Transverse colon (tissue), 4 donors: ENCODE measurements at regions not wholly inside any gene's neighbourhood (a gene's known extent, or its start where the extent isn't known, plus 50 kb on each side); places are given as distances from the start of the nearest gene placed in this dataset.

ENCODE experiments used
- DNase-seq: peaks from one replicate; pipeline ENCODE4 v3.0.0-alpha.2; 2019
- H3K27ac ChIP-seq, 4 donors: fragments of 200-600 bp; sonication (generic); 2 replicates each; pipeline ENCODE4 v1.5.1; 2016 to 2018; ENCODE audit warnings: inconsistent platforms in 4 of 4
- H3K27me3 ChIP-seq: fragments of 200-600 bp; sonication (generic); 2 replicates; pipeline ENCODE4 v1.5.1; 2017; ENCODE audit warnings: inconsistent platforms
- H3K36me3 ChIP-seq, 4 donors: fragments of 200-600 bp; sonication (generic); 2 replicates each; pipeline ENCODE4 v1.5.1; 2017 to 2019; ENCODE audit warnings: inconsistent platforms in 4 of 4
- H3K4me1 ChIP-seq, 4 donors: fragments of 200-600 bp; sonication (generic); 2 replicates each; pipeline ENCODE4 v1.5.1; 2017 to 2020; ENCODE audit warnings: inconsistent platforms in 4 of 4
- H3K4me3 ChIP-seq, 4 donors: fragments of 200-600 bp; sonication (generic); 1 replicate in 1 of 4; 2 replicates in 3 of 4; pipeline versions ENCODE4 v1.5.1 to v1.6.1; 2017 to 2019; ENCODE audit warnings: inconsistent platforms in 4 of 4
- H3K9me3 ChIP-seq, 2 donors: fragments of 200-600 bp; sonication (generic); 2 replicates each; pipeline ENCODE4 v1.5.1; 2017 to 2019; ENCODE audit warnings: inconsistent platforms in 2 of 2
- EP300 ChIP-seq: sonication (generic); formaldehyde crosslinking; IDR thresholded peaks from one replicate; pipeline ENCODE4 v1.6.1; 2017; ENCODE audit warnings: antibody characterized with exemption, low read depth
- POLR2A ChIP-seq: fragments of 450-650 bp; IDR thresholded peaks from one replicate; pipeline ENCODE4 v1.6.1; 2016; ENCODE audit warnings: antibody characterized with exemption, mild to moderate bottlenecking, moderate library complexity
- POLR2AphosphoS5 ChIP-seq, 3 donors: sonication (generic); formaldehyde crosslinking; IDR thresholded peaks; one replicate each; pipeline ENCODE4 v1.6.1; 2016; ENCODE audit warnings: antibody characterized with exemption in 3 of 3
- WGBS, 2 donors: methylation state at CpG; one replicate each; pipeline ENCODE4 v1.1.5; 2018; ENCODE audit warnings: low coverage in 1 of 2; 5-methylcytosine and 5-hydroxymethylcytosine counted together
- in situ Hi-C, 4 donors: fragments of 200-750 bp; cut with MboI; loops; one replicate each; pipeline versions ENCODE4 v1.15.0 to v1.15.1; 2017; ENCODE audit warnings: low sequenced_read_pairs in 3 of 4, low pct_ligation_motif_present in 1 of 4, low pct_unique_long_range_greater_than_20kb in 1 of 4
- intact Hi-C: fragments of 100-400 bp; cut with DNase I; formaldehyde crosslinking; loops from one replicate; pipeline ENCODE4 v1.15.1; 2023; ENCODE audit warnings: low total_unique reads
- TF ChIP-seq, protein P1 (sequence below), 5 experiments: fragments of 200-600 bp in 3 of 5; fragments of 450-650 bp in 2 of 5; sonication (generic) in 3 of 5; IDR thresholded peaks; 1 replicate in 2 of 5; 2 replicates in 3 of 5; pipeline ENCODE4 v1.5.1; 2016 to 2017; ENCODE audit warnings: antibody characterized with exemption in 5 of 5, inconsistent platforms in 3 of 5, mild to moderate bottlenecking in 2 of 5, moderate library complexity in 1 of 5

DNA sequence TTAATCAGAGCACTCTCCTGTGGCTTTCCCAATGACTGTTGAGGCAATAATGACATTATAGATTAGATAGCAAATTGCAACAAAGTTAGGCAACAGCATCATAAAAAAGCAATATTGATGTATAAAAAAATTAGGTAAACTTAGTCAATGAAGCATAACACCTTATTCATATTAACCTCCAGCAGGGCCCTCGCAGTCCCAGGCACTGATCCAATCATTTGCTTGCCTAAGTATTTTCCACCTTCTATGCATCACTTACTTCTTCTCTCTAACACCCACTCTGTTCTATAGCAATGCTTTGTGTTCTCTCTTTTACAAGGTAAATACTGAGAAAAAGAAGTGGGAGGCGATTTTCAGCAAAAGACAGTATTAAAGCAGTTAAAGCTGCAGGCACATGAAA is 833.5 kb upstream of the ADGRL3 start:
- no peak overlapping the region for H3K4me3 ChIP-seq
- H3K36me3 ChIP-seq = no peaks in the 10 kb centered on the region
- in situ Hi-C loops = no loop called here
- intact Hi-C loops = no loop called here
- 50 to 60% methylated on average over 2 of the region's 2 CpGs for WGBS, 2 donors
- H3K4me1 ChIP-seq = no peaks in the 10 kb centered on the region
- no peaks in the 10 kb centered on the region for H3K9me3 ChIP-seq
- H3K27ac ChIP-seq = no peak overlapping the region
- TF ChIP-seq EP300 (no peak), POLR2AphosphoS5 (IDR thresholded peaks at IDR 0.05) (no peak), POLR2A (no peak)
- TF ChIP-seq, protein P1, sequence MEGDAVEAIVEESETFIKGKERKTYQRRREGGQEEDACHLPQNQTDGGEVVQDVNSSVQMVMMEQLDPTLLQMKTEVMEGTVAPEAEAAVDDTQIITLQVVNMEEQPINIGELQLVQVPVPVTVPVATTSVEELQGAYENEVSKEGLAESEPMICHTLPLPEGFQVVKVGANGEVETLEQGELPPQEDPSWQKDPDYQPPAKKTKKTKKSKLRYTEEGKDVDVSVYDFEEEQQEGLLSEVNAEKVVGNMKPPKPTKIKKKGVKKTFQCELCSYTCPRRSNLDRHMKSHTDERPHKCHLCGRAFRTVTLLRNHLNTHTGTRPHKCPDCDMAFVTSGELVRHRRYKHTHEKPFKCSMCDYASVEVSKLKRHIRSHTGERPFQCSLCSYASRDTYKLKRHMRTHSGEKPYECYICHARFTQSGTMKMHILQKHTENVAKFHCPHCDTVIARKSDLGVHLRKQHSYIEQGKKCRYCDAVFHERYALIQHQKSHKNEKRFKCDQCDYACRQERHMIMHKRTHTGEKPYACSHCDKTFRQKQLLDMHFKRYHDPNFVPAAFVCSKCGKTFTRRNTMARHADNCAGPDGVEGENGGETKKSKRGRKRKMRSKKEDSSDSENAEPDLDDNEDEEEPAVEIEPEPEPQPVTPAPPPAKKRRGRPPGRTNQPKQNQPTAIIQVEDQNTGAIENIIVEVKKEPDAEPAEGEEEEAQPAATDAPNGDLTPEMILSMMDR (IDR thresholded peaks at IDR 0.05) = no peak
- no peaks in the 10 kb centered on the region for H3K27me3 ChIP-seq
- DNase-seq = no peak

DNA sequence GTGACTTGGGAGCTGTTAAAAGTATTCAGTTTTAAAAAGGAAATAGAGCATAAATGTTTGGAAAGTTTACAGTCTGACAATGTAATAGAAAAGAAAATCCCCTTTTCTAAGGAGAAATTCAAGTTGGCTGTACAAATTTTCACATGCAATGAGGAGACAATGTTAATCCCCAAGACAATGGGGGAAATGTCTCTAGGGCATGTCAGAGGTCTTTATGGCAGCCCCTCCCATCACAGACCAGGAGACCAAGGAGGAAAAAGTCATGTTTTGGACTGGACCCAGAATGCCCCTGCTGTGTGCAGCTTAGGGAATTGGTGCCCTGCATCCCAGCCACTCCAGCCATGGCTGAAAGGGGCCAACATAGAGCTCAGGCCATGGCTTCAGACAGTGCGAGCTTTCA is 831.1 kb upstream of the ADGRL3 start:
- Histone ChIP-seq H3K36me3 (no peaks in the 10 kb centered on the region), H3K9me3 (no peaks in the 10 kb centered on the region), H3K4me3 (no peak overlapping the region), H3K4me1 (no peaks in the 10 kb centered on the region), H3K27ac (no peak overlapping the region), H3K27me3 (no peaks in the 10 kb centered on the region)
- no peak for TF ChIP-seq EP300
- TF ChIP-seq, protein P1 (IDR thresholded peaks at IDR 0.05) = no peak
- no peak for TF ChIP-seq POLR2A
- no peak for TF ChIP-seq POLR2AphosphoS5 (IDR thresholded peaks at IDR 0.05)
- in situ Hi-C loops = no loop called here
- WGBS, 2 donors = 90% methylated on average over 1 of the region's 1 CpG; no CpG with 5 or more reads in 1 of the 2 donors
- no peak for DNase-seq
- intact Hi-C loops = no loop called here

DNA sequence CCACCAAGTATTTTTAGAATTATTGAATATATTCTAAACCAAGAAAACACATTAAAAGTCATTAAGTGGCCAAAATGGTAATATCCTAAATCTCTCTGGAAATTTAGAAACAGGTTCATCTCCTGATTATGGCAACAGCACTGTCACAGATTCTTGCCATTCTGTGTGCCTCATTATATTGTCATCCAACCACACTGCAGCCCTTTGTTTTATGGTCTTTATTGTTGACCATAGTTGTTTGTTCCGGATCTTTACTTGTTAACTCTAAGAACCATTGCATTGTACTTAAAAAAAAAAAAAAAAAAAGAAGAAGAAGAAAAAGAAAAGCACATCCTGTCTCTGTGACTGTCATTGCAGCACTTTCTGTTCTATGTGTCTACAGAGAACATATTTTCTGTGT is 822.1 kb upstream of the ADGRL3 start:
- TF ChIP-seq EP300 (no peak), POLR2AphosphoS5 (IDR thresholded peaks at IDR 0.05) (no peak), POLR2A (no peak)
- TF ChIP-seq, protein P1 (IDR thresholded peaks at IDR 0.05) = no peak
- Histone ChIP-seq H3K27ac (no peak overlapping the region), H3K9me3 (no peaks in the 10 kb centered on the region), H3K27me3 (no peaks in the 10 kb centered on the region), H3K36me3 (no peaks in the 10 kb centered on the region), H3K4me1 (no peaks in the 10 kb centered on the region), H3K4me3 (no peak overlapping the region)
- in situ Hi-C loops = no loop called here
- 33 to 61% methylated on average over 1 of the region's 1 CpG for WGBS, 2 donors
- intact Hi-C loops = no loop called here
- DNase-seq = no peak

DNA sequence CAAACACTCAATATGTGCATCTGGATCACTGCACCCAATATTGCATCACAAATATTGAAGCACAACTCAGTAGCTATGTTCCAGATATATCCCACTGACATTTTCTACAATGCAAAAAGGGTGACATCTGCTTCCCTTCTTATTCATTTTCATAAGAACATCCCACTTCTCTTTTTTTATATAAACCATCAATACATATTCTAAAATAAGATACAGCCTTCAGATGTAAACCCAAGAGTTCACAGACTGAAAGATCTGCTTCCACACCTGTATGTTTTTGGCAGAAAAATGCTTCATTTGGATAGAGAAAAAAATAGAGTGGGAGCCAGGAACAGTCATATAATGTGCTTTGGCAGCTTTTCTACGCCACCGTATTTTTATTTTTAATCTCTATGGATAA is 815.6 kb upstream of the ADGRL3 start:
- H3K27ac ChIP-seq = no peak overlapping the region
- peaks cover 0 to 5% of the 10 kb centered on the region in 2 donors for H3K9me3 ChIP-seq
- intact Hi-C loops (no loop called here), in situ Hi-C loops (no loop called here)
- WGBS, 2 donors = 80 to 85% methylated on average over 2 of the region's 2 CpGs
- no peak overlapping the region for H3K4me3 ChIP-seq
- no peaks in the 10 kb centered on the region for H3K4me1 ChIP-seq
- no peaks in the 10 kb centered on the region for H3K27me3 ChIP-seq
- H3K36me3 ChIP-seq = no peaks in the 10 kb centered on the region
- DNase-seq = no peak
- TF ChIP-seq EP300 = no peak
- TF ChIP-seq, protein P1 (IDR thresholded peaks at IDR 0.05) = no peak
- no peak for TF ChIP-seq POLR2AphosphoS5 (IDR thresholded peaks at IDR 0.05)
- no peak for TF ChIP-seq POLR2A
